G401 (cell line): ENCODE measurements at regions not wholly inside any gene's neighbourhood (a gene's known extent, or its start where the extent isn't known, plus 50 kb on each side); places are given as distances from the start of the nearest gene placed in this dataset.
"Not testable (repeated sequence)": the region's sequence is repeated elsewhere in the genome, so short reads cannot be mapped to it uniquely, and the experiment has no call there.

Experiments used
- DNase-seq: peaks from one replicate; pipeline ENCODE4 v3.0.0-alpha.2; 2015; ENCODE audit warnings: low spot score
- in situ Hi-C: cut with HindIII; loops from 2 replicates; pipeline ENCODE4 v1.10.0; 2016; ENCODE audit warnings: low sequenced_read_pairs, mixed read lengths

- in situ Hi-C loops: no loop called here
- no peak for DNase-seq
Observed at GRCh38 chr5:89842531-89842930, 567.0 kb downstream of the CETN3 start.

GRCh38 chr5:89840906-89841305, 568.6 kb downstream of the CETN3 start:
- in situ Hi-C loops: no loop called here
- DNase-seq: no peak

GRCh38 chr5:89830691-89831090, 578.9 kb downstream of the CETN3 start:
- in situ Hi-C loops: no loop called here
- DNase-seq: no peak

- DNase-seq: no peak
- in situ Hi-C loops: no loop called here
Observed at GRCh38 chr5:89827960-89828359, 581.6 kb downstream of the CETN3 start.

GRCh38 chr5:89827359-89827758, 582.2 kb downstream of the CETN3 start:
- no peak for DNase-seq
- in situ Hi-C loops: no loop called here

GRCh38 chr5:89826938-89827337, 582.6 kb downstream of the CETN3 start:
- in situ Hi-C loops: no loop called here
- no peak for DNase-seq

- DNase-seq: no peak
- in situ Hi-C loops: no loop called here
Observed at GRCh38 chr5:89823046-89823445, 586.5 kb downstream of the CETN3 start.

GRCh38 chr5:89817841-89818240, 591.7 kb downstream of the CETN3 start:
- in situ Hi-C loops: no loop called here
- DNase-seq: no peak

GRCh38 chr5:89816038-89816437, 593.5 kb downstream of the CETN3 start:
- DNase-seq: no peak

GRCh38 chr5:89800735-89801134, 608.8 kb downstream of the CETN3 start:
- DNase-seq, in situ Hi-C loops: not testable (repeated sequence)

More at GRCh38 chr5:89816038-89816437, 593.5 kb downstream of the CETN3 start:
- in situ Hi-C loops: no loop called here

GRCh38 chr5:89794504-89794903, 615.1 kb downstream of the CETN3 start:
- DNase-seq, in situ Hi-C loops: not testable (repeated sequence)

GRCh38 chr5:89779734-89780133, 629.8 kb downstream of the CETN3 start:
- in situ Hi-C loops, DNase-seq: not testable (repeated sequence)

- in situ Hi-C loops: no loop called here
- no peak for DNase-seq
Observed at GRCh38 chr5:89777758-89778157, 631.8 kb downstream of the CETN3 start.

GRCh38 chr5:89769975-89770374, 639.6 kb downstream of the CETN3 start:
- no peak for DNase-seq
- in situ Hi-C loops: no loop called here

GRCh38 chr5:89759802-89760201, 649.8 kb downstream of the CETN3 start:
- no peak for DNase-seq
- in situ Hi-C loops: no loop called here

GRCh38 chr5:89758146-89758545, 651.4 kb downstream of the CETN3 start:
- DNase-seq: no peak
- in situ Hi-C loops: no loop called here

- DNase-seq: no peak
- in situ Hi-C loops: no loop called here
Observed at GRCh38 chr5:89756955-89757354, 652.6 kb downstream of the CETN3 start.

GRCh38 chr5:89755024-89755423, 654.5 kb downstream of the CETN3 start:
- no peak for DNase-seq

GRCh38 chr5:89735082-89735481, 674.5 kb downstream of the CETN3 start:
- in situ Hi-C loops: no loop called here
- DNase-seq: no peak

More at GRCh38 chr5:89755024-89755423, 654.5 kb downstream of the CETN3 start:
- in situ Hi-C loops: no loop called here

GRCh38 chr5:89733772-89734171, 675.8 kb downstream of the CETN3 start:
- in situ Hi-C loops: no loop called here
- DNase-seq: no peak

GRCh38 chr5:89729623-89730301, 679.8 kb downstream of the CETN3 start:
- in situ Hi-C loops: no loop called here
- DNase-seq: no peak
